PC-3 (cell line): ENCODE measurements at regions not wholly inside any gene's neighbourhood (a gene's known extent, or its start where the extent isn't known, plus 50 kb on each side); places are given as distances from the start of the nearest gene placed in this dataset.

Source experiments
- ATAC-seq: fragments of 200-7000 bp; cut with Tn5 transposase; 2 replicates; pipeline ENCODE4 v1.9.1; 2020; ENCODE audit warnings: mild to moderate bottlenecking, moderate library complexity
- BruUV-seq: library from RNA; stranded (reverse); fragments of 400-500 nt; replicated peaks from 2 replicates; lab custom pipeline; 2021; lab: Mats Ljungman, UMichigan
- CTCF ChIA-PET: fragments of 300-600 bp; sonication (Branson Sonifier 250); formaldehyde crosslinking; loops from one replicate; lab custom pipeline; 2022; ENCODE audit warnings: antibody characterized with exemption; lab: Charles Lee
- POLR2A ChIA-PET: fragments of 300-600 bp; sonication (Branson Sonifier 250); formaldehyde crosslinking; loops from one replicate; lab custom pipeline; 2022; ENCODE audit warnings: antibody characterized with exemption; ENCODE audit not compliant: unreplicated experiment; lab: Charles Lee
- DNase-seq: peaks from one replicate; pipeline ENCODE4 v3.0.0-alpha.2; 2015
- H2AFZ ChIP-seq: fragments of 300-600 bp; sonication (generic); 2 replicates; pipeline ENCODE4 v1.6.0; 2016; ENCODE audit warnings: antibody characterized with exemption, low read length
- H3F3A ChIP-seq: fragments of 300-600 bp; sonication (generic); one replicate; pipeline ENCODE4 v1.6.0; 2017; ENCODE audit warnings: antibody characterized with exemption, low read length, control low read depth, mild to moderate bottlenecking; ENCODE audit not compliant: unreplicated experiment
- H3K27ac ChIP-seq: fragments of 300-600 bp; sonication (generic); 2 replicates; pipeline ENCODE4 v1.5.1; 2016; ENCODE audit warnings: mild to moderate bottlenecking, low read length
- H3K27me3 ChIP-seq: fragments of 300-600 bp; sonication (generic); 2 replicates; pipeline ENCODE4 v1.6.1; 2016; ENCODE audit warnings: low read length, mixed read lengths
- H3K36me3 ChIP-seq: fragments of 300-600 bp; sonication (generic); 2 replicates; pipeline ENCODE4 v1.6.1; 2016; ENCODE audit warnings: low read depth, mixed run types, low read length, mixed read lengths
- H3K4me1 ChIP-seq: fragments of 300-600 bp; sonication (generic); 2 replicates; pipeline ENCODE4 v1.5.1; 2016; ENCODE audit warnings: low read length; ENCODE audit not compliant: insufficient read depth
- H3K4me2 ChIP-seq: fragments of 300-600 bp; sonication (generic); 2 replicates; pipeline ENCODE4 v1.6.0; 2016; ENCODE audit warnings: low read length
- H3K4me3 ChIP-seq: fragments of 300-600 bp; sonication (generic); 2 replicates; pipeline ENCODE4 v1.5.1; 2016; ENCODE audit warnings: mild to moderate bottlenecking, low read length, mixed read lengths
- H3K79me2 ChIP-seq: fragments of 300-600 bp; sonication (generic); 2 replicates; pipeline ENCODE4 v1.6.1; 2017; ENCODE audit warnings: low read length, mixed read lengths
- H3K9ac ChIP-seq: fragments of 300-600 bp; sonication (generic); 2 replicates; pipeline ENCODE4 v1.6.0; 2016; ENCODE audit warnings: mild to moderate bottlenecking, low read length
- H3K9me2 ChIP-seq: fragments of 300-600 bp; sonication (generic); replicated peaks from 2 replicates; pipeline ENCODE4 v1.6.1; 2016; ENCODE audit warnings: mixed run types, low read length, mixed read lengths
- H3K9me3 ChIP-seq: fragments of 300-600 bp; sonication (generic); 2 replicates; pipeline ENCODE4 v1.6.1; 2016; ENCODE audit warnings: low read length, mixed read lengths
- H4K20me1 ChIP-seq: fragments of 300-600 bp; sonication (generic); 2 replicates; pipeline ENCODE4 v1.6.1; 2016; ENCODE audit warnings: low read length, mixed read lengths
- CTCF ChIP-seq: fragments of 300-600 bp; sonication (generic); conservative IDR thresholded peaks from 2 replicates; pipeline ENCODE4 v1.5.1; 2017; ENCODE audit warnings: antibody characterized with exemption, low read depth, mild to moderate bottlenecking, low read length
- EZH2 ChIP-seq: fragments of 300-600 bp; sonication (generic); IDR thresholded peaks from one replicate; pipeline ENCODE4 v1.6.1; 2017; ENCODE audit warnings: antibody characterized with exemption, mild to moderate bottlenecking, low read length; ENCODE audit not compliant: unreplicated experiment
- EZH2phosphoT487 ChIP-seq: fragments of 300-600 bp; sonication (generic); IDR thresholded peaks from 2 replicates; pipeline ENCODE4 v1.6.1; 2018; ENCODE audit warnings: mild to moderate bottlenecking, antibody characterized with exemption, low read length, borderline replicate concordance
- intact Hi-C: fragments of 100-400 bp; cut with micrococcal nuclease; formaldehyde crosslinking; loops from 2 replicates; pipeline ENCODE4 v1.9.0; 2023

- BruUV-seq = no TSS peak
- ChIA-PET POLR2A (no interaction called here), CTCF (no interaction called here)
- Histone ChIP-seq H3K27ac (no peak overlapping the region), H3K4me2 (no peak overlapping the region), H3K36me3 (no peaks in the 10 kb centered on the region), H3K79me2 (no peaks in the 10 kb centered on the region), H2AFZ (no peak overlapping the region), H3F3A (no peaks in the 10 kb centered on the region), H4K20me1 (no peaks in the 10 kb centered on the region), H3K9me2 (no peaks in the 10 kb centered on the region), H3K4me3 (no peak overlapping the region), H3K27me3 (no peaks in the 10 kb centered on the region), H3K4me1 (no peaks in the 10 kb centered on the region), H3K9ac (no peak overlapping the region), H3K9me3 (no peaks in the 10 kb centered on the region)
- ATAC-seq (no peak), DNase-seq (no peak)
- no peak for TF ChIP-seq EZH2phosphoT487
- no peak for TF ChIP-seq EZH2
- TF ChIP-seq CTCF = no peak
- intact Hi-C loops = no loop called here
Observed at GRCh38 chr13:87003265-87003664, 667.9 kb upstream of the SLITRK5 start.

DNA sequence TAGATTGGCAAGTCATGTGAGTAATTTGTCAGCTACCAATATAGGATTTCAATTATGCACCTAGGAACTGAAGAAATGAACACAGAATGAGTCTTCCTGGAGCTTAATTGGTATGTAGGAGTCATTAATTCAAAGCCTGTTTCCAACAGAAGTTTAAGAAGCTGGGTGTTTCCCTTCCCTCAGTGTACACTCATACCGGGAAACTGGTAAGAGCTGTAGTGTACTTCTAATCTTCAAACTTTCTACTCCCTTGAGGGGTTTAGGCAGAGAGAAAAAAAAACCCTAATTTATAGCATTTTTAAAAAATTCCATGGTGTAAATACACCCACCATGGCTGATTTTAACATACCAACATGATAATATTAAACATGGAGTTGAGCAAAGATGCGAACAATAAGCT is 665.7 kb upstream of the SLITRK5 start:
- no TSS peak for BruUV-seq
- no peak overlapping the region for H2AFZ ChIP-seq

DNA sequence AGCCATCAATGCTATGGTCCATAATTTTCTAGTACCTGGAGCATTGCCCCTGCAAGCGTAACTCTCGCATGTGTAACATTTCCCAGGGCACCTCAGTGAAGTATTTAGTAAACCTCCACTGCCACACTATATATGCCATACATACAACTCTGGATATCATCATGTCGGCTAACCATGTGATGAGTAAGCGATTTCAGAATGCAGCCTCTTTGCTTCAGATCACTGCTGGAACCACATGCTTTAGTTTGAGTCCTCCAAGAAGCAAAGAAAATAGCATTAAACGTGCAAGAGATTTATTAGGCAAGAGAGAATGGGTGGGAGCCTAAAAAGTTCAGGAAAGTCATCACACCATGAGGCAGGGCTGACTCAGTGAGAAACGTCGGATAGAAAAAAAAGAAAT is 635.6 kb upstream of the SLITRK5 start:
- POLR2A ChIA-PET = no interaction called here
- no peak for DNase-seq

More for the DNA sequence above, 665.7 kb upstream of the SLITRK5 start:
- Histone ChIP-seq H3K4me3 (no peak overlapping the region), H3F3A (no peaks in the 10 kb centered on the region), H3K9ac (no peak overlapping the region), H3K27ac (no peak overlapping the region), H4K20me1 (no peaks in the 10 kb centered on the region), H3K27me3 (no peaks in the 10 kb centered on the region), H3K79me2 (no peaks in the 10 kb centered on the region), H3K9me3 (0 out of 2 replicates have a peak, but pooled peaks cover 4% of the 10 kb centered on the region), H3K9me2 (no peaks in the 10 kb centered on the region), H3K4me1 (no peaks in the 10 kb centered on the region), H3K36me3 (no peaks in the 10 kb centered on the region), H3K4me2 (no peak overlapping the region)
- POLR2A ChIA-PET = no interaction called here
- CTCF ChIA-PET = no interaction called here
- TF ChIP-seq CTCF (no peak), EZH2 (no peak), EZH2phosphoT487 (no peak)
- intact Hi-C loops = no loop called here
- DNase-seq (no peak), ATAC-seq (no peak)

More for the DNA sequence above, 635.6 kb upstream of the SLITRK5 start:
- H3K36me3 ChIP-seq = no peaks in the 10 kb centered on the region
- no peaks in the 10 kb centered on the region for H4K20me1 ChIP-seq
- H3F3A ChIP-seq = no peaks in the 10 kb centered on the region
- H3K9ac ChIP-seq = no peak overlapping the region
- no peak for ATAC-seq
- no peak overlapping the region for H3K4me2 ChIP-seq
- H3K4me1 ChIP-seq = no peaks in the 10 kb centered on the region
- no peaks in the 10 kb centered on the region for H3K79me2 ChIP-seq
- BruUV-seq = no TSS peak
- H3K9me2 ChIP-seq = no peaks in the 10 kb centered on the region
- CTCF ChIA-PET = no interaction called here
- intact Hi-C loops = no loop called here
- H2AFZ ChIP-seq = no peak overlapping the region
- H3K4me3 ChIP-seq = no peak overlapping the region
- H3K27me3 ChIP-seq = no peaks in the 10 kb centered on the region
- H3K27ac ChIP-seq = no peak overlapping the region
- no peaks in the 10 kb centered on the region for H3K9me3 ChIP-seq
- no peak for TF ChIP-seq EZH2
- TF ChIP-seq CTCF = no peak
